K562 (cell line): ENCODE measurements at regions not wholly inside any gene's neighbourhood (a gene's known extent, or its start where the extent isn't known, plus 50 kb on each side); places are given as distances from the start of the nearest gene placed in this dataset.

Source experiments
- ATAC-seq: fragments of 200-7000 bp; cut with Tn5 transposase; 3 replicates; pipeline ENCODE4 v1.9.1; 2020; ENCODE audit warnings: moderate library complexity
- BruUV-seq: library from RNA; stranded (reverse); fragments of 400-500 nt; replicated peaks from 2 replicates; lab custom pipeline; 2021; lab: Mats Ljungman, UMichigan
- CTCF ChIA-PET: fragments of 300-600 bp; formaldehyde crosslinking; extraction: SDS; loops from one replicate; lab custom pipeline; 2021; ENCODE audit warnings: low intra/inter-chr PET ratio; lab: Yijun Ruan, JAX
- POLR2A ChIA-PET: fragments of 300-600, 350-650 bp; sonication (Branson Sonifier 250); formaldehyde crosslinking; extraction: SDS; loops from one replicate; lab custom pipeline; 2021; ENCODE audit warnings: antibody characterized with exemption, inconsistent platforms; lab: Yijun Ruan, JAX
- DNase-seq, 4 experiments: peaks; one replicate each; pipeline versions ENCODE4 v3.0.0 to v3.0.0-alpha.2; 2011 to 2018; ENCODE audit warnings: low spot score in 3 of 4, mixed read lengths in 3 of 4; ENCODE audit errors: extremely low read depth in 1 of 4
- FAIRE-seq: peaks from 2 replicates; lab custom pipeline; 2011; peaks lifted over from hg19 to GRCh38; lab: Jason Lieb, UNC
- H2AFZ ChIP-seq: 2 replicates; pipeline ENCODE4 v1.6.0; 2011; ENCODE audit warnings: low read depth, low read length, control low read depth, inconsistent platforms
- H3K27ac ChIP-seq: fragments of 200-600 bp; 3 replicates; pipeline ENCODE4 v1.8.0; 2011; ENCODE audit warnings: low read depth, mild to moderate bottlenecking, control low read depth, inconsistent platforms, low read length, moderate library complexity, mixed read lengths; ENCODE audit errors: extremely low read depth
- H3K27me3 ChIP-seq, 2 experiments: fragments of 300-600 bp in 1 of 2; 2 replicates in 1 of 2; 3 replicates in 1 of 2; pipeline versions ENCODE4 v1.6.0 to v1.8.0; 2011; ENCODE audit warnings: inconsistent platforms in 2 of 2, low read length in 2 of 2, mild to moderate bottlenecking in 1 of 2, mixed read lengths in 1 of 2, moderate library complexity in 1 of 2; ENCODE audit not compliant: control insufficient read depth in 2 of 2, insufficient read depth in 2 of 2
- H3K36me3 ChIP-seq: fragments of 300-600 bp; 3 replicates; pipeline ENCODE4 v1.8.0; 2011; ENCODE audit warnings: mild to moderate bottlenecking, low read length, inconsistent platforms; ENCODE audit not compliant: control insufficient read depth, insufficient read depth
- H3K4me1 ChIP-seq, 2 experiments: fragments of 200-600 bp in 1 of 2; replicated peaks in 1 of 2; 2 replicates in 1 of 2; 3 replicates in 1 of 2; pipeline versions ENCODE4 v1.5.1 to v1.8.0; 2011; ENCODE audit warnings: inconsistent platforms in 2 of 2, low read length in 2 of 2, mild to moderate bottlenecking in 1 of 2, mixed read lengths in 1 of 2, moderate library complexity in 1 of 2; ENCODE audit not compliant: control insufficient read depth in 2 of 2, insufficient read depth in 2 of 2
- H3K4me2 ChIP-seq: 2 replicates; pipeline ENCODE4 v1.6.1; 2011; ENCODE audit warnings: low read length, control low read depth, inconsistent platforms, mixed read lengths; ENCODE audit not compliant: insufficient read depth
- H3K4me3 ChIP-seq: fragments of 200-600 bp; sonication (generic), shearing (Covaris generic); 2 replicates; pipeline ENCODE4 v1.5.1; 2016; ENCODE audit warnings: control low read depth, inconsistent platforms
- H3K79me2 ChIP-seq: fragments of 200-600 bp; 3 replicates; pipeline ENCODE4 v1.8.0; 2011; ENCODE audit warnings: low read length, inconsistent platforms; ENCODE audit not compliant: control insufficient read depth, insufficient read depth
- H3K9ac ChIP-seq, 2 experiments: 2 replicates each; pipeline versions ENCODE4 v1.6.0 to v1.6.1; 2011; ENCODE audit warnings: low read depth in 2 of 2, low read length in 2 of 2, control low read depth in 1 of 2, inconsistent platforms in 1 of 2, mild to moderate bottlenecking in 1 of 2, mixed read lengths in 1 of 2; ENCODE audit not compliant: insufficient read depth in 1 of 2
- H3K9me1 ChIP-seq: one replicate; pipeline ENCODE4 v1.6.0; 2011; ENCODE audit warnings: inconsistent platforms, mild to moderate bottlenecking, low read length, moderate library complexity; ENCODE audit not compliant: control insufficient read depth, insufficient read depth
- H3K9me3 ChIP-seq: replicated peaks from 2 replicates; pipeline ENCODE4 v1.5.1; 2011; ENCODE audit warnings: low read depth, low read length, inconsistent platforms; ENCODE audit not compliant: control insufficient read depth, insufficient read depth
- H4K20me1 ChIP-seq: replicated peaks from 2 replicates; pipeline ENCODE4 v1.6.1; 2011; ENCODE audit warnings: low read length, inconsistent platforms, mixed read lengths; ENCODE audit not compliant: control insufficient read depth, insufficient read depth
- ARID2 ChIP-seq: fragments of 450-650 bp; IDR thresholded peaks from 2 replicates; pipeline ENCODE4 v1.6.1; 2017; ENCODE audit warnings: antibody characterized with exemption, mild to moderate bottlenecking
- CBX5 ChIP-seq: IDR thresholded peaks from 2 replicates; pipeline ENCODE4 v1.6.1; 2014; ENCODE audit warnings: low read depth, borderline replicate concordance
- LARP7 ChIP-seq: fragments of 450-650 bp; IDR thresholded peaks from 2 replicates; pipeline ENCODE4 v1.6.1; 2016
- NFATC3 ChIP-seq: fragments of 450-650 bp; IDR thresholded peaks from 2 replicates; pipeline ENCODE4 v1.6.1; 2017; ENCODE audit warnings: mild to moderate bottlenecking
- NR3C1 ChIP-seq: sonication (generic); formaldehyde crosslinking; IDR thresholded peaks from 2 replicates; pipeline ENCODE4 v1.8.1; 2022; ENCODE audit warnings: missing genetic modification reagents
- RBM22 ChIP-seq: fragments of 200-400 bp; formaldehyde crosslinking; IDR thresholded peaks from 2 replicates; pipeline ENCODE4 v1.6.1; 2018; ENCODE audit warnings: low read length, low read depth; ENCODE audit not compliant: poor library complexity, severe bottlenecking
- SAFB2 ChIP-seq: fragments of 200-400 bp; formaldehyde crosslinking; IDR thresholded peaks from 2 replicates; pipeline ENCODE4 v1.6.1; 2018; ENCODE audit warnings: borderline replicate concordance, low read length, low read depth, moderate library complexity; ENCODE audit not compliant: severe bottlenecking
- SETDB1 ChIP-seq: IDR thresholded peaks from one replicate; pipeline ENCODE4 v1.6.1; 2012; ENCODE audit warnings: low read length, control low read depth, inconsistent platforms
- SMAD4 ChIP-seq: fragments of 250-450 bp; sonication (Bioruptor Pico); conservative IDR thresholded peaks from 2 replicates; pipeline ENCODE4 v1.8.0; 2021; ENCODE audit warnings: inconsistent platforms, mild to moderate bottlenecking, moderate library complexity
- TAF7 ChIP-seq: fragments of 450-650 bp; IDR thresholded peaks from 2 replicates; pipeline ENCODE4 v1.6.1; 2016; ENCODE audit warnings: missing genetic modification characterization, missing compliant biosample characterization
- TCF15 ChIP-seq: fragments of 250-450 bp; sonication (Bioruptor Pico); IDR thresholded peaks from 2 replicates; pipeline ENCODE4 v1.8.0; 2022; ENCODE audit warnings: moderate library complexity, mild to moderate bottlenecking, inconsistent platforms
- UBTF ChIP-seq, 2 experiments: IDR thresholded peaks; 2 replicates each; pipeline ENCODE4 v1.6.1; 2012; ENCODE audit warnings: improper control_type of control experiment in 2 of 2, low read depth in 2 of 2, low read length in 2 of 2, borderline replicate concordance in 1 of 2
- in situ Hi-C: fragments of 300-500 bp; cut with MboI; formaldehyde crosslinking; loops from 4 replicates; pipeline ENCODE4 v1.15.0; 2018; ENCODE audit warnings: inconsistent platforms, mixed read lengths
- intact Hi-C: fragments of 100-400 bp; cut with micrococcal nuclease; formaldehyde crosslinking; loops from 2 replicates; pipeline ENCODE4 v1.14.2; 2022

DNA sequence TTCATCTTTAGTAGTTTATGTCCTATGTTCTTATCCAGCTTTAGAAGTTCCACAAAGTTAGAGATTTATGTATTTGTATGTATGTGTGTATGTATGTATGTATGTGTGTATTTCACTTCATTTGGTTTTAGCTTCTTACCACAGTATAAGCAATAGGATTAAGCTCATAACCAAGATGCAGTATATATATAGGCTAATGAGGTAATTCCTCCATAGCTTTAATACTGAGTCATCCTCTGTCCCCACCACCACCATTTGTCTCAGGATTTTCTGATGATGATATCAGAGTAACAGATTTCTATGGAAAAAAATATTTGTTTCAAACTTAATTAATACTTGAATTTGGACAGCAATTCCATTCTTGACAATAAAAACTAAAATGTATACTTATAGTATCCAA is 159.2 kb downstream of the SOX11 start:
- Histone ChIP-seq H3K27me3 (no peaks in the 10 kb centered on the region), H3K9ac (no peak overlapping the region), H3K9me1 (no peaks in the 10 kb centered on the region), H4K20me1 (no peaks in the 10 kb centered on the region), H3K4me2 (no peak overlapping the region), H3K27ac (no peak overlapping the region), H3K36me3 (no peaks in the 10 kb centered on the region), H3K4me3 (no peak overlapping the region), H3K9me3 (no peaks in the 10 kb centered on the region; the same call in 1 of the 2 replicates), H2AFZ (no peak overlapping the region), H3K79me2 (no peaks in the 10 kb centered on the region), H3K4me1 (no peaks in the 10 kb centered on the region)
- intact Hi-C loops (loop anchor here (5.0 kb wide), 1 partner anchor 161 kb away; no protein-coding TSS in a partner anchor), in situ Hi-C loops (no loop called here)
- ChIA-PET POLR2A (no interaction called here), CTCF (no interaction called here)
- no peak for DNase-seq
- TF ChIP-seq RBM22: no peak
- no peak for TF ChIP-seq TAF7
- no peak for TF ChIP-seq CBX5
- no peak for TF ChIP-seq UBTF (IDR thresholded peaks at IDR 0.05; ENCODE audit: borderline replicate concordance in 1 of 2, low read depth in 2 of 2, low read length in 2 of 2)
- no peak for TF ChIP-seq NFATC3
- TF ChIP-seq NR3C1 (CRISPR knock-in tag): no peak
- no peak for TF ChIP-seq SAFB2
- no peak for TF ChIP-seq SETDB1
- TF ChIP-seq TCF15: no peak
- TF ChIP-seq SMAD4 (CRISPR knock-in tag): no peak
- no peak for TF ChIP-seq ARID2
- no peak for TF ChIP-seq LARP7
- ATAC-seq: no peak
- no TSS peak for BruUV-seq
- no peak for FAIRE-seq
